Right lobe of liver (tissue), 4 donors: ENCODE measurements at regions not wholly inside any gene's neighbourhood (a gene's known extent, or its start where the extent isn't known, plus 50 kb on each side); places are given as distances from the start of the nearest gene placed in this dataset.

Source experiments
- POLR2A ChIP-seq: fragments of 450-650 bp; IDR thresholded peaks from one replicate; pipeline ENCODE4 v1.6.1; 2017; ENCODE audit warnings: antibody characterized with exemption, mild to moderate bottlenecking
- TF ChIP-seq, protein P1 (sequence below), 4 donors: fragments of 200-600 bp in 3 of 4; fragments of 450-650 bp in 1 of 4; IDR thresholded peaks; one replicate each; pipeline versions ENCODE4 v1.5.1 to v1.8.0; 2016 to 2022; ENCODE audit warnings: antibody characterized with exemption in 4 of 4, mild to moderate bottlenecking in 2 of 4
- donor health status: DM: no; HTN: no; CAD: no.
- donor health status: DM: no; HTN: no; CAD: no.
- donor health status: DM: no; HTN: yes; CAD: no.

DNA sequence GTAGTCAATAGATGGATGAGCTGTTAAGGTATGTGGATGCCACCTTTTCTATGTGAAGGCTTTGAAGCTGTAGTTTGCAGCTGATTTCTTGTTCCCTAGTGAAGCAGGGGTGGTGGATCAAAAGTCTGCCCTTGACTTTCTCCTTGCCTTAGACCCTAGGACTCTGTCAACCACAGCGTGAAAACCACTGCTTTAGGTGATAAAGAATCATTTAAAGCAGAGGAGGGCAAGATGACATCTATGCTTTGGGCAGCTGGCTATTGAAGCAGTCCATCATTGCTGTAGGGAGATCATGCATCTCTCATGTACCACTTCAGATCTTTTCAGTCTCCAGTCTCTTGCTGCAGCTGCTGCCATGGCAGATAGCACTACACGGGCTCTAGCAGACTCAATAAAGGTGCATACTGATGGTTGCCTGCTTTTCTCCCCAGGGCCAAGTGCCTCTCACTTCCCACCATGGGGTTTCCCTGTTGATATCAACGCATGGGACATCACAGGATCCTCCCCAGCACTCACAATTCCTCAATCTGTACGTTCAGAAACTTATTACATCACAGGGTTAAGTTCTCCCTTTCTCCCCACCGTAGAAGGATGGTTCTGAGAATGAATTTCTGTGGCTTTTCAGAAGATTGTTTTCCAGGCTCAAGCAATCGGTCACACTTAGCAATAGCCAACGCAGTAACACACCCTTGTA is 122.0 kb upstream of the STMND1 start:
- no peak for TF ChIP-seq POLR2A
- TF ChIP-seq, protein P1, sequence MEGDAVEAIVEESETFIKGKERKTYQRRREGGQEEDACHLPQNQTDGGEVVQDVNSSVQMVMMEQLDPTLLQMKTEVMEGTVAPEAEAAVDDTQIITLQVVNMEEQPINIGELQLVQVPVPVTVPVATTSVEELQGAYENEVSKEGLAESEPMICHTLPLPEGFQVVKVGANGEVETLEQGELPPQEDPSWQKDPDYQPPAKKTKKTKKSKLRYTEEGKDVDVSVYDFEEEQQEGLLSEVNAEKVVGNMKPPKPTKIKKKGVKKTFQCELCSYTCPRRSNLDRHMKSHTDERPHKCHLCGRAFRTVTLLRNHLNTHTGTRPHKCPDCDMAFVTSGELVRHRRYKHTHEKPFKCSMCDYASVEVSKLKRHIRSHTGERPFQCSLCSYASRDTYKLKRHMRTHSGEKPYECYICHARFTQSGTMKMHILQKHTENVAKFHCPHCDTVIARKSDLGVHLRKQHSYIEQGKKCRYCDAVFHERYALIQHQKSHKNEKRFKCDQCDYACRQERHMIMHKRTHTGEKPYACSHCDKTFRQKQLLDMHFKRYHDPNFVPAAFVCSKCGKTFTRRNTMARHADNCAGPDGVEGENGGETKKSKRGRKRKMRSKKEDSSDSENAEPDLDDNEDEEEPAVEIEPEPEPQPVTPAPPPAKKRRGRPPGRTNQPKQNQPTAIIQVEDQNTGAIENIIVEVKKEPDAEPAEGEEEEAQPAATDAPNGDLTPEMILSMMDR (IDR thresholded peaks at IDR 0.05), result no peak
